HCT116 (cell line): ENCODE measurements at regions not wholly inside any gene's neighbourhood (a gene's known extent, or its start where the extent isn't known, plus 50 kb on each side); places are given as distances from the start of the nearest gene placed in this dataset.

Experiments used
- ATAC-seq: fragments of 200-7000 bp; cut with Tn5 transposase; 2 replicates; pipeline ENCODE4 v1.9.1; 2020; ENCODE audit warnings: mild to moderate bottlenecking, moderate library complexity
- BruUV-seq: library from RNA; stranded (reverse); fragments of 400-500 nt; replicated peaks from 2 replicates; lab custom pipeline; 2021; lab: Mats Ljungman, UMichigan
- CTCF ChIA-PET: fragments of 300-600 bp; sonication (Branson Sonifier 250); formaldehyde crosslinking; loops from one replicate; lab custom pipeline; 2021; ENCODE audit warnings: antibody characterized with exemption; lab: Charles Lee
- POLR2A ChIA-PET: fragments of 300-600, 350-600 bp; sonication (Branson Sonifier 250); formaldehyde crosslinking; loops from one replicate; lab custom pipeline; 2021; ENCODE audit warnings: antibody characterized with exemption; lab: Charles Lee
- RAD21 ChIA-PET, 2 experiments: fragments of 300-600 bp; sonication (Branson Sonifier 250); formaldehyde crosslinking; loops; one replicate each; lab custom pipeline; 2023; ENCODE audit warnings: low total read pairs in 2 of 2; ENCODE audit not compliant: uncharacterized antibody in 2 of 2, unreplicated experiment in 2 of 2, low non-redundant PET in 1 of 2; lab: Charles Lee
- DNase-seq: peaks from one replicate; pipeline ENCODE4 v3.0.0-alpha.2; 2010; ENCODE audit warnings: low read depth, low spot score
- H2AFZ ChIP-seq: fragments of 200-600 bp; shearing (Covaris generic), sonication (generic); 2 replicates; pipeline ENCODE4 v1.6.1; 2017; ENCODE audit warnings: low read depth, mixed run types, mixed read lengths, antibody characterized with exemption, low read length; ENCODE audit not compliant: poor library complexity, severe bottlenecking
- H3K27ac ChIP-seq: 2 replicates; pipeline ENCODE4 v1.5.1; 2012; ENCODE audit warnings: low read depth, low read length
- H3K27me3 ChIP-seq: fragments of 200-600 bp; sonication (generic); 2 replicates; pipeline ENCODE4 v1.6.1; 2016; ENCODE audit warnings: mixed run types, low read length, mixed read lengths; ENCODE audit not compliant: insufficient read depth
- H3K36me3 ChIP-seq, 2 experiments: fragments of 200-500 bp in 1 of 2; fragments of 200-600 bp in 1 of 2; sonication (Bioruptor generic) in 1 of 2; sonication (generic) in 1 of 2; 2 replicates each; pipeline versions ENCODE4 v1.5.1 to v1.6.1; 2014 to 2016; ENCODE audit warnings: low read length in 2 of 2, inconsistent platforms in 1 of 2, mixed read lengths in 1 of 2, mixed run types in 1 of 2; ENCODE audit not compliant: insufficient read depth in 2 of 2, control insufficient read depth in 1 of 2
- H3K4me1 ChIP-seq, 2 experiments: fragments of 200-600 bp in 1 of 2; sonication (generic) in 1 of 2; 2 replicates each; pipeline versions ENCODE4 v1.5.1 to v1.6.1; 2012 to 2017; ENCODE audit warnings: low read length in 2 of 2, inconsistent platforms in 1 of 2, mild to moderate bottlenecking in 1 of 2, mixed read lengths in 1 of 2, mixed run types in 1 of 2, moderate library complexity in 1 of 2; ENCODE audit not compliant: insufficient read depth in 2 of 2, control insufficient read depth in 1 of 2
- H3K4me2 ChIP-seq: fragments of 200-600 bp; sonication (generic); 2 replicates; pipeline ENCODE4 v1.6.1; 2017; ENCODE audit warnings: mixed run types, low read length, mixed read lengths
- H3K4me3 ChIP-seq, 2 experiments: fragments of 200-600 bp in 1 of 2; sonication (generic) in 1 of 2; replicated peaks in 1 of 2; 2 replicates each; pipeline ENCODE4 v1.5.1; 2011 to 2016; ENCODE audit warnings: low read length in 2 of 2, control low read depth in 1 of 2, low read depth in 1 of 2, mild to moderate bottlenecking in 1 of 2, mixed read lengths in 1 of 2, mixed run types in 1 of 2
- H3K79me2 ChIP-seq: fragments of 200-600 bp; sonication (generic); 2 replicates; pipeline ENCODE4 v1.6.1; 2017; ENCODE audit warnings: mild to moderate bottlenecking, mixed run types, low read length, moderate library complexity, mixed read lengths; ENCODE audit not compliant: insufficient read depth
- H3K9ac ChIP-seq: fragments of 200-600 bp; sonication (generic); 2 replicates; pipeline ENCODE4 v1.6.1; 2016; ENCODE audit warnings: low read length, mixed read lengths
- H3K9me2 ChIP-seq: fragments of 200-600 bp; sonication (generic), shearing (Covaris generic); 2 replicates; pipeline ENCODE4 v1.6.1; 2017; ENCODE audit warnings: mixed run types, mild to moderate bottlenecking, moderate library complexity; ENCODE audit not compliant: insufficient read depth
- H3K9me3 ChIP-seq, 2 experiments: fragments of 200-500 bp in 1 of 2; fragments of 200-600 bp in 1 of 2; sonication (Bioruptor generic) in 1 of 2; sonication (generic) in 1 of 2; 2 replicates each; pipeline ENCODE4 v1.6.1; 2014 to 2017; ENCODE audit warnings: low read length in 2 of 2, mixed read lengths in 2 of 2, inconsistent platforms in 1 of 2, low read depth in 1 of 2, mild to moderate bottlenecking in 1 of 2, mixed run types in 1 of 2, moderate library complexity in 1 of 2; ENCODE audit not compliant: control insufficient read depth in 1 of 2, insufficient read depth in 1 of 2
- H4K20me1 ChIP-seq: fragments of 200-600 bp; sonication (generic), shearing (Covaris generic); 2 replicates; pipeline ENCODE4 v1.6.1; 2017; ENCODE audit warnings: mixed run types, mild to moderate bottlenecking, moderate library complexity; ENCODE audit not compliant: insufficient read depth
- CEBPB ChIP-seq: IDR thresholded peaks from 2 replicates; pipeline ENCODE4 v1.6.1; 2012; ENCODE audit warnings: low read depth
- ELF1 ChIP-seq: IDR thresholded peaks from 2 replicates; pipeline ENCODE4 v1.6.1; 2012; ENCODE audit warnings: low read depth, borderline replicate concordance
- EZH2 ChIP-seq: fragments of 200-600 bp; sonication (generic); IDR thresholded peaks from 2 replicates; pipeline ENCODE4 v1.6.1; 2017; ENCODE audit warnings: antibody characterized with exemption, mixed run types
- FOSL1 ChIP-seq: IDR thresholded peaks from 2 replicates; pipeline ENCODE4 v1.6.1; 2012; ENCODE audit warnings: low read depth
- MAX ChIP-seq: IDR thresholded peaks from 2 replicates; pipeline ENCODE4 v1.6.1; 2012
- SP1 ChIP-seq: IDR thresholded peaks from 2 replicates; pipeline ENCODE4 v1.6.1; 2012; ENCODE audit warnings: low read depth
- TCF7L2 ChIP-seq: IDR thresholded peaks from 2 replicates; pipeline ENCODE4 v1.7.0; 2011; ENCODE audit warnings: borderline replicate concordance, inconsistent platforms; ENCODE audit not compliant: insufficient read depth, insufficient read length; ENCODE audit errors: extremely low read depth
- YY1 ChIP-seq: IDR thresholded peaks from 2 replicates; pipeline ENCODE4 v1.6.1; 2011; ENCODE audit warnings: low read length, low read depth, moderate library complexity, mild to moderate bottlenecking; ENCODE audit not compliant: insufficient replicate concordance; ENCODE audit errors: extremely low read depth
- ZFX ChIP-seq: fragments of 450-650 bp; IDR thresholded peaks from 2 replicates; pipeline ENCODE4 v1.6.1; 2017
- ZNF274 ChIP-seq: fragments of 200-500 bp; sonication (Bioruptor generic); IDR thresholded peaks from 2 replicates; pipeline ENCODE4 v1.6.1; 2014; ENCODE audit warnings: mild to moderate bottlenecking, low read depth, low read length, inconsistent platforms
- intact Hi-C: fragments of 100-400 bp; cut with micrococcal nuclease; formaldehyde crosslinking; loops from 2 replicates; pipeline ENCODE4 v1.10.0; 2022
- TF ChIP-seq, protein P1 (sequence below), 3 experiments: fragments of 200-600 bp in 1 of 3; sonication (generic) in 1 of 3; IDR thresholded peaks in 2 of 3; conservative IDR thresholded peaks in 1 of 3; 2 replicates each; pipeline ENCODE4 v1.5.1; 2012 to 2017; ENCODE audit warnings: low read depth in 2 of 3, low read length in 2 of 3, antibody characterized with exemption in 1 of 3, borderline replicate concordance in 1 of 3, control low read depth in 1 of 3, mild to moderate bottlenecking in 1 of 3, mixed read lengths in 1 of 3, mixed run types in 1 of 3, moderate library complexity in 1 of 3; ENCODE audit not compliant: insufficient read depth in 1 of 3
- TF ChIP-seq, protein P2 (sequence below): IDR thresholded peaks from 2 replicates; pipeline ENCODE4 v1.6.1; 2012
- TF ChIP-seq, protein P3 (sequence below): IDR thresholded peaks from 2 replicates; pipeline ENCODE4 v1.6.1; 2012; ENCODE audit warnings: low read depth

GRCh38 chr5:112581811-112582320 is 155.8 kb upstream of the APC start:
- H3K4me2 ChIP-seq, result no peak overlapping the region
- no peaks in the 10 kb centered on the region for H4K20me1 ChIP-seq
- no peaks in the 10 kb centered on the region for H3K79me2 ChIP-seq
- no peaks in the 10 kb centered on the region for H3K27me3 ChIP-seq
- ChIA-PET CTCF (no interaction called here), RAD21 (no interaction called here), POLR2A (no interaction called here)
- no peak overlapping the region for H3K27ac ChIP-seq
- intact Hi-C loops, result no loop called here
- H3K4me3 ChIP-seq, result no peak overlapping the region
- H3K36me3 ChIP-seq, result no peaks in the 10 kb centered on the region
- no peak overlapping the region for H3K9ac ChIP-seq
- H2AFZ ChIP-seq, result no peak overlapping the region
- BruUV-seq, result no TSS peak
- TF ChIP-seq ZFX (no peak), SP1 (no peak)
- H3K9me3 ChIP-seq, result no peaks in the 10 kb centered on the region
- DNase-seq, result no peak
- no peaks in the 10 kb centered on the region for H3K4me1 ChIP-seq
- no peaks in the 10 kb centered on the region for H3K9me2 ChIP-seq
- no peak for ATAC-seq

DNA sequence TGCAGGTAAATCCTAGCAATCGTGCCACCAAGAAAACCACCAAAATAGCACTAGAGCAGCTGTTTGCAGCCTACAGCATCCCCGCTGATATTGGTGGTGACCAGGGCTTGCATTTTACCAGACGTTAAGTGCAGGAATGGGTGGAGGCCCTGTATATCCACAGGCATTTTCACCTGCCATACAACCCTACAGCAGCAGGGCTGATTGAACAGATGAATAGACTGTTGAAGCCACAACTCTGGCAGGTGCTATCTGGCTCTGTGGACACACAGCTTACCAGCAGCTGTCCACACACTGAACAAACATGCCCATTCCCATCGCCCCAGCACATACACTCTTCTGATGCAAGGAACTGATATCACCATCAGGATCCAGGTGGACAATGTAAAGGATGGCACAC is 154.5 kb upstream of the APC start:
- no peaks in the 10 kb centered on the region for H3K27me3 ChIP-seq
- H3K9me2 ChIP-seq, result no peaks in the 10 kb centered on the region
- H4K20me1 ChIP-seq, result no peaks in the 10 kb centered on the region
- DNase-seq (no peak), ATAC-seq (no peak)
- no peaks in the 10 kb centered on the region for H3K9me3 ChIP-seq
- H3K27ac ChIP-seq, result no peak overlapping the region
- no peak overlapping the region for H2AFZ ChIP-seq
- TF ChIP-seq EZH2 (no peak), YY1 (no peak), ZNF274 (no peak), ELF1 (no peak), CEBPB (no peak), MAX (no peak), FOSL1 (no peak), TCF7L2 (no peak)
- TF ChIP-seq, protein P1, sequence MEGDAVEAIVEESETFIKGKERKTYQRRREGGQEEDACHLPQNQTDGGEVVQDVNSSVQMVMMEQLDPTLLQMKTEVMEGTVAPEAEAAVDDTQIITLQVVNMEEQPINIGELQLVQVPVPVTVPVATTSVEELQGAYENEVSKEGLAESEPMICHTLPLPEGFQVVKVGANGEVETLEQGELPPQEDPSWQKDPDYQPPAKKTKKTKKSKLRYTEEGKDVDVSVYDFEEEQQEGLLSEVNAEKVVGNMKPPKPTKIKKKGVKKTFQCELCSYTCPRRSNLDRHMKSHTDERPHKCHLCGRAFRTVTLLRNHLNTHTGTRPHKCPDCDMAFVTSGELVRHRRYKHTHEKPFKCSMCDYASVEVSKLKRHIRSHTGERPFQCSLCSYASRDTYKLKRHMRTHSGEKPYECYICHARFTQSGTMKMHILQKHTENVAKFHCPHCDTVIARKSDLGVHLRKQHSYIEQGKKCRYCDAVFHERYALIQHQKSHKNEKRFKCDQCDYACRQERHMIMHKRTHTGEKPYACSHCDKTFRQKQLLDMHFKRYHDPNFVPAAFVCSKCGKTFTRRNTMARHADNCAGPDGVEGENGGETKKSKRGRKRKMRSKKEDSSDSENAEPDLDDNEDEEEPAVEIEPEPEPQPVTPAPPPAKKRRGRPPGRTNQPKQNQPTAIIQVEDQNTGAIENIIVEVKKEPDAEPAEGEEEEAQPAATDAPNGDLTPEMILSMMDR (IDR thresholded peaks at IDR 0.05 in 2 of 3, conservative IDR thresholded peaks at IDR 0.05 in 1 of 3; ENCODE audit: borderline replicate concordance in 1 of 3, insufficient read depth in 1 of 3, low read depth in 2 of 3, low read length in 2 of 3), result no peak
- TF ChIP-seq, protein P2, sequence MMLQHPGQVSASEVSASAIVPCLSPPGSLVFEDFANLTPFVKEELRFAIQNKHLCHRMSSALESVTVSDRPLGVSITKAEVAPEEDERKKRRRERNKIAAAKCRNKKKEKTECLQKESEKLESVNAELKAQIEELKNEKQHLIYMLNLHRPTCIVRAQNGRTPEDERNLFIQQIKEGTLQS, result no peak
- TF ChIP-seq, protein P3, sequence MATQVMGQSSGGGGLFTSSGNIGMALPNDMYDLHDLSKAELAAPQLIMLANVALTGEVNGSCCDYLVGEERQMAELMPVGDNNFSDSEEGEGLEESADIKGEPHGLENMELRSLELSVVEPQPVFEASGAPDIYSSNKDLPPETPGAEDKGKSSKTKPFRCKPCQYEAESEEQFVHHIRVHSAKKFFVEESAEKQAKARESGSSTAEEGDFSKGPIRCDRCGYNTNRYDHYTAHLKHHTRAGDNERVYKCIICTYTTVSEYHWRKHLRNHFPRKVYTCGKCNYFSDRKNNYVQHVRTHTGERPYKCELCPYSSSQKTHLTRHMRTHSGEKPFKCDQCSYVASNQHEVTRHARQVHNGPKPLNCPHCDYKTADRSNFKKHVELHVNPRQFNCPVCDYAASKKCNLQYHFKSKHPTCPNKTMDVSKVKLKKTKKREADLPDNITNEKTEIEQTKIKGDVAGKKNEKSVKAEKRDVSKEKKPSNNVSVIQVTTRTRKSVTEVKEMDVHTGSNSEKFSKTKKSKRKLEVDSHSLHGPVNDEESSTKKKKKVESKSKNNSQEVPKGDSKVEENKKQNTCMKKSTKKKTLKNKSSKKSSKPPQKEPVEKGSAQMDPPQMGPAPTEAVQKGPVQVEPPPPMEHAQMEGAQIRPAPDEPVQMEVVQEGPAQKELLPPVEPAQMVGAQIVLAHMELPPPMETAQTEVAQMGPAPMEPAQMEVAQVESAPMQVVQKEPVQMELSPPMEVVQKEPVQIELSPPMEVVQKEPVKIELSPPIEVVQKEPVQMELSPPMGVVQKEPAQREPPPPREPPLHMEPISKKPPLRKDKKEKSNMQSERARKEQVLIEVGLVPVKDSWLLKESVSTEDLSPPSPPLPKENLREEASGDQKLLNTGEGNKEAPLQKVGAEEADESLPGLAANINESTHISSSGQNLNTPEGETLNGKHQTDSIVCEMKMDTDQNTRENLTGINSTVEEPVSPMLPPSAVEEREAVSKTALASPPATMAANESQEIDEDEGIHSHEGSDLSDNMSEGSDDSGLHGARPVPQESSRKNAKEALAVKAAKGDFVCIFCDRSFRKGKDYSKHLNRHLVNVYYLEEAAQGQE, result no peak
- BruUV-seq, result no TSS peak
- H3K36me3 ChIP-seq, result no peaks in the 10 kb centered on the region
- no peaks in the 10 kb centered on the region for H3K79me2 ChIP-seq
- H3K4me3 ChIP-seq, result no peak overlapping the region
- ChIA-PET POLR2A (no interaction called here), RAD21 (no interaction called here), CTCF (no interaction called here)
- H3K9ac ChIP-seq, result no peak overlapping the region
- H3K4me2 ChIP-seq, result no peak overlapping the region
- intact Hi-C loops, result no loop called here
- H3K4me1 ChIP-seq, result no peaks in the 10 kb centered on the region
